K562 (cell line): ENCODE measurements at regions not wholly inside any gene's neighbourhood (a gene's known extent, or its start where the extent isn't known, plus 50 kb on each side); places are given as distances from the start of the nearest gene placed in this dataset.

Experiments used
- ADNP ChIP-seq: fragments of 200-800 bp; sonication (Bioruptor generic); IDR thresholded peaks from 2 replicates; pipeline ENCODE4 v1.6.1; 2016; ENCODE audit warnings: missing genetic modification characterization, missing compliant biosample characterization
- EZH2 ChIP-seq: IDR thresholded peaks from 2 replicates; pipeline ENCODE4 v1.6.1; 2012; ENCODE audit warnings: low read depth, mild to moderate bottlenecking, inconsistent platforms, low read length, borderline replicate concordance
- FOXK2 ChIP-seq, 2 experiments: fragments of 450-650 bp; IDR thresholded peaks in 1 of 2; conservative IDR thresholded peaks in 1 of 2; 2 replicates each; pipeline ENCODE4 v1.6.1; 2016; ENCODE audit warnings: low read depth in 2 of 2, mild to moderate bottlenecking in 1 of 2
- HDAC1 ChIP-seq, 2 experiments: fragments of 450-650 bp; IDR thresholded peaks; 2 replicates each; pipeline ENCODE4 v1.6.1; 2016 to 2017; ENCODE audit warnings: inconsistent platforms in 1 of 2, mild to moderate bottlenecking in 1 of 2, moderate library complexity in 1 of 2
- MAFF ChIP-seq: IDR thresholded peaks from 2 replicates; pipeline ENCODE4 v1.6.1; 2012; ENCODE audit warnings: low read length, improper control_type of control experiment
- RFX5 ChIP-seq: IDR thresholded peaks from 2 replicates; pipeline ENCODE4 v1.6.1; 2011; ENCODE audit warnings: low read depth, mild to moderate bottlenecking, improper control_type of control experiment, low read length
- STAG1 ChIP-seq: sonication (generic); formaldehyde crosslinking; IDR thresholded peaks from 2 replicates; pipeline ENCODE4 v1.5.0; 2020; ENCODE audit warnings: missing genetic modification reagents, borderline replicate concordance
- ZNF121 ChIP-seq: sonication (generic); formaldehyde crosslinking; conservative IDR thresholded peaks from 2 replicates; pipeline ENCODE4 v1.8.0; 2022; ENCODE audit warnings: missing genetic modification reagents
- TF ChIP-seq, protein P1 (sequence below), 3 experiments: IDR thresholded peaks in 2 of 3; conservative IDR thresholded peaks in 1 of 3; 2 replicates each; pipeline ENCODE4 v1.5.1; 2011 to 2012; ENCODE audit warnings: low read length in 3 of 3, mild to moderate bottlenecking in 3 of 3, control low read depth in 2 of 3, improper control_type of control experiment in 1 of 3, inconsistent platforms in 1 of 3, low read depth in 1 of 3, mixed read lengths in 1 of 3, moderate library complexity in 1 of 3; ENCODE audit not compliant: insufficient read depth in 2 of 3
- TF ChIP-seq, protein P2 (sequence below), 2 experiments: fragments of 450-650 bp; IDR thresholded peaks; 2 replicates each; pipeline ENCODE4 v1.6.1; 2016; ENCODE audit warnings: mild to moderate bottlenecking in 2 of 2, borderline replicate concordance in 1 of 2, low read depth in 1 of 2, moderate library complexity in 1 of 2

DNA sequence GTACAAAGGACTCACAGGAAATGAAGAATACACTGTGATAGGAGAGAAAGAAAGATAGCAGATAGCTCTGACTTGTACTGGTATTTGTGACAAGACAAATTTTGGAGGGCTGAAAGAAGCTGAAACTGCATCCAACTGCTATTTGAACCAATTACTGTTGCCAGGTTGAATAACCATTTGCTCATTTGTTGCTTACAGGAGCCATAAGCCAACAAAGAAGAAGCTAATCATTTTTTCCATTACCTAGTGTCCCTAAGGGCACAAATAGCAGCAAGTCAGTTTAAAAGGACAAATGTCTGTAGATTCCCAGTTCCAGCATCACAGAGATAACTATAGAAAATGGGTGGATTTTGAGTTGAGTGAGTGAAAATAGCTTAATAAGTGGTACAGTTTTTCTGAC lies 376.9 kb upstream of the ARPP21 start:
- no peak for TF ChIP-seq ADNP (tag)
- TF ChIP-seq HDAC1 (IDR thresholded peaks at IDR 0.05), result no peak
- TF ChIP-seq, protein P1, sequence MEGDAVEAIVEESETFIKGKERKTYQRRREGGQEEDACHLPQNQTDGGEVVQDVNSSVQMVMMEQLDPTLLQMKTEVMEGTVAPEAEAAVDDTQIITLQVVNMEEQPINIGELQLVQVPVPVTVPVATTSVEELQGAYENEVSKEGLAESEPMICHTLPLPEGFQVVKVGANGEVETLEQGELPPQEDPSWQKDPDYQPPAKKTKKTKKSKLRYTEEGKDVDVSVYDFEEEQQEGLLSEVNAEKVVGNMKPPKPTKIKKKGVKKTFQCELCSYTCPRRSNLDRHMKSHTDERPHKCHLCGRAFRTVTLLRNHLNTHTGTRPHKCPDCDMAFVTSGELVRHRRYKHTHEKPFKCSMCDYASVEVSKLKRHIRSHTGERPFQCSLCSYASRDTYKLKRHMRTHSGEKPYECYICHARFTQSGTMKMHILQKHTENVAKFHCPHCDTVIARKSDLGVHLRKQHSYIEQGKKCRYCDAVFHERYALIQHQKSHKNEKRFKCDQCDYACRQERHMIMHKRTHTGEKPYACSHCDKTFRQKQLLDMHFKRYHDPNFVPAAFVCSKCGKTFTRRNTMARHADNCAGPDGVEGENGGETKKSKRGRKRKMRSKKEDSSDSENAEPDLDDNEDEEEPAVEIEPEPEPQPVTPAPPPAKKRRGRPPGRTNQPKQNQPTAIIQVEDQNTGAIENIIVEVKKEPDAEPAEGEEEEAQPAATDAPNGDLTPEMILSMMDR (IDR thresholded peaks at IDR 0.05 in 2 of 3, conservative IDR thresholded peaks at IDR 0.05 in 1 of 3; ENCODE audit: insufficient read depth in 2 of 3, low read depth in 1 of 3, low read length in 3 of 3), result no peak
- TF ChIP-seq, protein P2, sequence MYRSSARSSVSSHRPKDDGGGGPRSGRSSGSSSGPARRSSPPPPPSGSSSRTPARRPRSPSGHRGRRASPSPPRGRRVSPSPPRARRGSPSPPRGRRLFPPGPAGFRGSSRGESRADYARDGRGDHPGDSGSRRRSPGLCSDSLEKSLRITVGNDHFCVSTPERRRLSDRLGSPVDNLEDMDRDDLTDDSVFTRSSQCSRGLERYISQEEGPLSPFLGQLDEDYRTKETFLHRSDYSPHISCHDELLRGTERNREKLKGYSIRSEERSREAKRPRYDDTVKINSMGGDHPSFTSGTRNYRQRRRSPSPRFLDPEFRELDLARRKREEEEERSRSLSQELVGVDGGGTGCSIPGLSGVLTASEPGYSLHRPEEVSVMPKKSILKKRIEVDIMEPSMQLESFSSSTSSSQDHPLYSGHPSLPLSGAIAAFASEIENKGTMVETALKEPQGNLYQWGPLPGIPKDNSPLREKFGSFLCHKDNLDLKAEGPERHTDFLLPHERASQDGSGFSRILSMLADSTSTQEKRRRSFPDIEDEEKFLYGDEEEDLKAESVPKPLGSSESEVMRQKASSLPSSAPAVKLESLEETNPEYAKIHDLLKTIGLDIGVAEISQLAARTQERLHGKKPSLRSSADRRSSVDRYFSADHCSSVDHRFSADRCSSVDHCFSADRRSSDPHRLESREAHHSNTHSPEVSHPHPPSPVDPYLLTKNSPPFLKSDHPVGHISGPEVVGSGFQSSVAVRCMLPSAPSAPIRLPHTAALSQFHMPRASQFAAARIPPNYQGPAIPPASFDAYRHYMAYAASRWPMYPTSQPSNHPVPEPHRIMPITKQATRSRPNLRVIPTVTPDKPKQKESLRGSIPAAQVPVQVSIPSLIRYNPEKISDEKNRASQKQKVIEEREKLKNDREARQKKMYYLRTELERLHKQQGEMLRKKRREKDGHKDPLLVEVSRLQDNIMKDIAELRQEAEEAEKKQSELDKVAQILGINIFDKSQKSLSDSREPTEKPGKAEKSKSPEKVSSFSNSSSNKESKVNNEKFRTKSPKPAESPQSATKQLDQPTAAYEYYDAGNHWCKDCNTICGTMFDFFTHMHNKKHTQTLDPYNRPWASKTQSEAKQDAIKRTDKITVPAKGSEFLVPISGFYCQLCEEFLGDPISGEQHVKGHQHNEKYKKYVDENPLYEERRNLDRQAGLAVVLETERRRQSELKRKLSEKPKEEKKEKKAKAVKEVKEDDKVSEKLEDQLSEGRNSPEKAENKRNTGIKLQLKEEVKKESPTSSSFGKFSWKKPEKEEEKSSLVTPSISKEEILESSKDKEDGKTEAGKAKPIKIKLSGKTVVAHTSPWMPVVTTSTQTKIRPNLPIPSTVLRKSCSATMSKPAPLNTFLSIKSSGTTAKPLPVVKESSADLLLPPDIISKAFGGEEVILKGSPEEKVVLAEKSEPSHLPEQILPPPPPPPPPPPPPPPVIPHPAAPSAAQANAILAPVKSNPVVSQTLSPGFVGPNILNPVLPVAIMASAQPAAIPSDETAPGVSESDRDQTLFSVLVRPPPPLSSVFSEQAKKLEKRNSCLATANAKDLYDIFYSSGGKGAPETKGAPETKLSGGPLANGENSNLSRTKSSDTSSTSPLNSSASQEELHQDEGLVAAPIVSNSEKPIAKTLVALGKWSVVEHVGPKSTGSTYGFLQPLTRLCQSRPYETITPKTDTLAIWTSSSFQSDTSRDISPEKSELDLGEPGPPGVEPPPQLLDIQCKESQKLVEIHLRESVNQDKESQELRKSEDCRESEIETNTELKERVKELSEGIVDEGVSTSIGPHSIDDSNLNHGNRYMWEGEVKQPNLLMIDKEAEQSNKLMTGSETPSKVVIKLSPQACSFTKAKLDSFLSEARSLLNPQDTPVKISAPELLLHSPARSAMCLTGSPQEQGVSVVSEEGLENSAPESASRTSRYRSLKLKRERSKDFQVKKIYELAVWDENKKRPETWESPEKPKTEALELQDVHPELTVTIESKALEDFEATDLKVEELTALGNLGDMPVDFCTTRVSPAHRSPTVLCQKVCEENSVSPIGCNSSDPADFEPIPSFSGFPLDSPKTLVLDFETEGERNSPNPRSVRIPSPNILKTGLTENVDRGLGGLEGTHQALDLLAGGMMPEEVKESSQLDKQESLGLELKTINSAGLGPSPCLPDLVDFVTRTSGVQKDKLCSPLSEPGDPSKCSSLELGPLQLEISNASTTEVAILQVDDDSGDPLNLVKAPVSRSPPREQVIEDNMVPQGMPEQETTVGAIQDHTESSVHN (IDR thresholded peaks at IDR 0.05; ENCODE audit: borderline replicate concordance in 1 of 2, low read depth in 1 of 2), result no peak
- TF ChIP-seq EZH2, result no peak
- no peak for TF ChIP-seq ZNF121 (CRISPR knock-in tag)
- TF ChIP-seq RFX5, result no peak
- no peak for TF ChIP-seq MAFF
- TF ChIP-seq FOXK2 (conservative IDR thresholded peaks at IDR 0.05 in 1 of 2, IDR thresholded peaks at IDR 0.05 in 1 of 2; ENCODE audit: low read depth in 2 of 2), result no peak
- no peak for TF ChIP-seq STAG1 (CRISPR knock-in tag)
